ENCODE measurements at regions not wholly inside any gene's neighbourhood (a gene's known extent, or its start where the extent isn't known, plus 50 kb on each side); places are given as distances from the start of the nearest gene placed in this dataset.

DNA sequence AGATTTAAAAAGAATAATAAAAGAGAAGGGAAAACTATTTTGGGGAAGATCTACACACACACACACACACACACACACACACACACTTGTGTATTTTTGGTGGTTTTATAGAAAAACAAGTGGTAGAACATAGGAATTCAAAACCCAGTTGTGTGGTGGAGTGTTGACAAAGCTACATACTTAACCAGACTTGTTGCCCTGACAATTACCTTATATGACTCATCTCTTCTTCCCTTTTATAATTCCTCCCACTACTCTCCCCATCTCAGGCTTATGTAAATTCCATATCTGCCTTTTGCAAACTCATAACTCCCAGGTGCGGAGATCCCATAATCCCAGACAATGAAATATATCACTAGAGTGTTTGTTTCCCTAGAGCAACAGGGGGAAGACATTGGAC, 873.7 kb downstream of the NXPH1 start:
- Histone ChIP-seq H2AFZ (ENCODE audit: low read depth, low read length) (no peak overlapping the region), H3K4me3 (ENCODE audit: low read depth in 1 of 2, low read length in 2 of 2) (no peak overlapping the region), H3K27ac (ENCODE audit: low read length) (no peak overlapping the region), H3K4me1 (ENCODE audit: insufficient read depth, low read length) (no peaks in the 10 kb centered on the region), H3K9me3 (ENCODE audit: insufficient read depth, low read length, severe bottlenecking) (no peaks in the 10 kb centered on the region), H3K27me3 (ENCODE audit: insufficient read depth, low read length, poor library complexity) (no peaks in the 10 kb centered on the region), H3K36me3 (ENCODE audit: insufficient read depth, low read length) (no peaks in the 10 kb centered on the region), H3K79me2 (ENCODE audit: insufficient read depth, low read length) (no peaks in the 10 kb centered on the region), H4K20me1 (ENCODE audit: insufficient read depth, low read length) (no peaks in the 10 kb centered on the region), H3K4me2 (ENCODE audit: insufficient read depth, low read length) (no peak overlapping the region), H3K9ac (ENCODE audit: low read depth, low read length) (no peak overlapping the region)
- DNase-seq: no peak
- no peak for TF ChIP-seq EZH2 (IDR thresholded peaks at IDR 0.05; ENCODE audit: borderline replicate concordance, low read depth, low read length, severe bottlenecking)
- TF ChIP-seq, protein P1, sequence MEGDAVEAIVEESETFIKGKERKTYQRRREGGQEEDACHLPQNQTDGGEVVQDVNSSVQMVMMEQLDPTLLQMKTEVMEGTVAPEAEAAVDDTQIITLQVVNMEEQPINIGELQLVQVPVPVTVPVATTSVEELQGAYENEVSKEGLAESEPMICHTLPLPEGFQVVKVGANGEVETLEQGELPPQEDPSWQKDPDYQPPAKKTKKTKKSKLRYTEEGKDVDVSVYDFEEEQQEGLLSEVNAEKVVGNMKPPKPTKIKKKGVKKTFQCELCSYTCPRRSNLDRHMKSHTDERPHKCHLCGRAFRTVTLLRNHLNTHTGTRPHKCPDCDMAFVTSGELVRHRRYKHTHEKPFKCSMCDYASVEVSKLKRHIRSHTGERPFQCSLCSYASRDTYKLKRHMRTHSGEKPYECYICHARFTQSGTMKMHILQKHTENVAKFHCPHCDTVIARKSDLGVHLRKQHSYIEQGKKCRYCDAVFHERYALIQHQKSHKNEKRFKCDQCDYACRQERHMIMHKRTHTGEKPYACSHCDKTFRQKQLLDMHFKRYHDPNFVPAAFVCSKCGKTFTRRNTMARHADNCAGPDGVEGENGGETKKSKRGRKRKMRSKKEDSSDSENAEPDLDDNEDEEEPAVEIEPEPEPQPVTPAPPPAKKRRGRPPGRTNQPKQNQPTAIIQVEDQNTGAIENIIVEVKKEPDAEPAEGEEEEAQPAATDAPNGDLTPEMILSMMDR (IDR thresholded peaks at IDR 0.05; ENCODE audit: borderline replicate concordance, extremely low read depth, low read length, poor library complexity, severe bottlenecking): no peak
- ATAC-seq (ENCODE audit: insufficient read depth, low read depth): no peak

- H4K20me1 ChIP-seq (ENCODE audit: insufficient read depth, low read length): no peaks in the 10 kb centered on the region
- no peaks in the 10 kb centered on the region for H3K36me3 ChIP-seq (ENCODE audit: insufficient read depth, low read length)
- DNase-seq: no peak
- no peak for ATAC-seq (ENCODE audit: insufficient read depth, low read depth)
- no peaks in the 10 kb centered on the region for H3K79me2 ChIP-seq (ENCODE audit: insufficient read depth, low read length)
- TF ChIP-seq EZH2 (IDR thresholded peaks at IDR 0.05; ENCODE audit: borderline replicate concordance, low read depth, low read length, severe bottlenecking): no peak
- TF ChIP-seq, protein P1 (IDR thresholded peaks at IDR 0.05; ENCODE audit: borderline replicate concordance, extremely low read depth, low read length, poor library complexity, severe bottlenecking): no peak
- no peaks in the 10 kb centered on the region for H3K4me1 ChIP-seq (ENCODE audit: insufficient read depth, low read length)
- H3K27ac ChIP-seq (ENCODE audit: low read length): no peak overlapping the region
- H2AFZ ChIP-seq (ENCODE audit: low read depth, low read length): no peak overlapping the region
- H3K9me3 ChIP-seq (ENCODE audit: insufficient read depth, low read length, severe bottlenecking): no peaks in the 10 kb centered on the region
- no peak overlapping the region for H3K4me2 ChIP-seq (ENCODE audit: insufficient read depth, low read length)
- H3K9ac ChIP-seq (ENCODE audit: low read depth, low read length): no peak overlapping the region
- H3K27me3 ChIP-seq (ENCODE audit: insufficient read depth, low read length, poor library complexity): no peaks in the 10 kb centered on the region
- no peak overlapping the region for H3K4me3 ChIP-seq (ENCODE audit: low read depth in 1 of 2, low read length in 2 of 2)
These were observed 891.1 kb downstream of the NXPH1 start for GRCh38 chr7:9324513-9324912.

- no peak overlapping the region for H3K4me2 ChIP-seq (ENCODE audit: insufficient read depth, low read length)
- H3K9ac ChIP-seq (ENCODE audit: low read depth, low read length): no peak overlapping the region
- no peak overlapping the region for H3K27ac ChIP-seq (ENCODE audit: low read length)
- H3K27me3 ChIP-seq (ENCODE audit: insufficient read depth, low read length, poor library complexity): no peaks in the 10 kb centered on the region
- no peaks in the 10 kb centered on the region for H3K4me1 ChIP-seq (ENCODE audit: insufficient read depth, low read length)
- ATAC-seq (ENCODE audit: insufficient read depth, low read depth): no peak
- H4K20me1 ChIP-seq (ENCODE audit: insufficient read depth, low read length): no peaks in the 10 kb centered on the region
- H2AFZ ChIP-seq (ENCODE audit: low read depth, low read length): no peak overlapping the region
- no peaks in the 10 kb centered on the region for H3K36me3 ChIP-seq (ENCODE audit: insufficient read depth, low read length)
- H3K4me3 ChIP-seq (ENCODE audit: low read depth in 1 of 2, low read length in 2 of 2): no peak overlapping the region
- no peak for DNase-seq
- no peaks in the 10 kb centered on the region for H3K9me3 ChIP-seq (ENCODE audit: insufficient read depth, low read length, severe bottlenecking)
- TF ChIP-seq, protein P1 (IDR thresholded peaks at IDR 0.05; ENCODE audit: borderline replicate concordance, extremely low read depth, low read length, poor library complexity, severe bottlenecking): no peak
- TF ChIP-seq EZH2 (IDR thresholded peaks at IDR 0.05; ENCODE audit: borderline replicate concordance, low read depth, low read length, severe bottlenecking): no peak
- H3K79me2 ChIP-seq (ENCODE audit: insufficient read depth, low read length): no peaks in the 10 kb centered on the region
These were observed 894.9 kb downstream of the NXPH1 start for GRCh38 chr7:9328296-9328695.

GRCh38 chr7:9349625-9350024, 916.2 kb downstream of the NXPH1 start:
- no peaks in the 10 kb centered on the region for H3K9me3 ChIP-seq (ENCODE audit: insufficient read depth, low read length, severe bottlenecking)
- ATAC-seq (ENCODE audit: insufficient read depth, low read depth) (no peak), DNase-seq (no peak)
- no peaks in the 10 kb centered on the region for H4K20me1 ChIP-seq (ENCODE audit: insufficient read depth, low read length)
- H3K36me3 ChIP-seq (ENCODE audit: insufficient read depth, low read length): no peaks in the 10 kb centered on the region
- no peak overlapping the region for H3K27ac ChIP-seq (ENCODE audit: low read length)
- H3K27me3 ChIP-seq (ENCODE audit: insufficient read depth, low read length, poor library complexity): peaks cover 3% of the 10 kb centered on the region
- no peaks in the 10 kb centered on the region for H3K4me1 ChIP-seq (ENCODE audit: insufficient read depth, low read length)
- H3K79me2 ChIP-seq (ENCODE audit: insufficient read depth, low read length): no peaks in the 10 kb centered on the region
- H3K4me3 ChIP-seq (ENCODE audit: low read depth in 1 of 2, low read length in 2 of 2): no peak overlapping the region
- H3K9ac ChIP-seq (ENCODE audit: low read depth, low read length): no peak overlapping the region
- no peak overlapping the region for H2AFZ ChIP-seq (ENCODE audit: low read depth, low read length)
- TF ChIP-seq, protein P1 (IDR thresholded peaks at IDR 0.05; ENCODE audit: borderline replicate concordance, extremely low read depth, low read length, poor library complexity, severe bottlenecking): no peak
- TF ChIP-seq EZH2 (IDR thresholded peaks at IDR 0.05; ENCODE audit: borderline replicate concordance, low read depth, low read length, severe bottlenecking): no peak
- H3K4me2 ChIP-seq (ENCODE audit: insufficient read depth, low read length): no peak overlapping the region
